H1 (cell line): ENCODE measurements at regions not wholly inside any gene's neighbourhood (a gene's known extent, or its start where the extent isn't known, plus 50 kb on each side); places are given as distances from the start of the nearest gene placed in this dataset.

Experiments used
- ATF2 ChIP-seq: IDR thresholded peaks from 2 replicates; pipeline ENCODE4 v1.6.1; 2012; ENCODE audit warnings: low read length, inconsistent platforms
- NRF1 ChIP-seq: IDR thresholded peaks from 2 replicates; pipeline ENCODE4 v1.6.1; 2011; ENCODE audit warnings: mild to moderate bottlenecking, low read depth, low read length, improper control_type of control experiment
- SP2 ChIP-seq: IDR thresholded peaks from 2 replicates; pipeline ENCODE4 v1.6.1; 2012; ENCODE audit warnings: mild to moderate bottlenecking, low read length, inconsistent platforms
- SP4 ChIP-seq: IDR thresholded peaks from 2 replicates; pipeline ENCODE4 v1.6.1; 2012; ENCODE audit warnings: low read length, inconsistent platforms
- TF ChIP-seq, protein P1 (sequence below): fragments of 300-600 bp; sonication (generic); IDR thresholded peaks from 2 replicates; pipeline ENCODE4 v1.7.1; 2012; ENCODE audit warnings: low read length, moderate library complexity, mild to moderate bottlenecking, inconsistent platforms; ENCODE audit not compliant: insufficient replicate concordance

- TF ChIP-seq NRF1: no peak
- TF ChIP-seq, protein P1, sequence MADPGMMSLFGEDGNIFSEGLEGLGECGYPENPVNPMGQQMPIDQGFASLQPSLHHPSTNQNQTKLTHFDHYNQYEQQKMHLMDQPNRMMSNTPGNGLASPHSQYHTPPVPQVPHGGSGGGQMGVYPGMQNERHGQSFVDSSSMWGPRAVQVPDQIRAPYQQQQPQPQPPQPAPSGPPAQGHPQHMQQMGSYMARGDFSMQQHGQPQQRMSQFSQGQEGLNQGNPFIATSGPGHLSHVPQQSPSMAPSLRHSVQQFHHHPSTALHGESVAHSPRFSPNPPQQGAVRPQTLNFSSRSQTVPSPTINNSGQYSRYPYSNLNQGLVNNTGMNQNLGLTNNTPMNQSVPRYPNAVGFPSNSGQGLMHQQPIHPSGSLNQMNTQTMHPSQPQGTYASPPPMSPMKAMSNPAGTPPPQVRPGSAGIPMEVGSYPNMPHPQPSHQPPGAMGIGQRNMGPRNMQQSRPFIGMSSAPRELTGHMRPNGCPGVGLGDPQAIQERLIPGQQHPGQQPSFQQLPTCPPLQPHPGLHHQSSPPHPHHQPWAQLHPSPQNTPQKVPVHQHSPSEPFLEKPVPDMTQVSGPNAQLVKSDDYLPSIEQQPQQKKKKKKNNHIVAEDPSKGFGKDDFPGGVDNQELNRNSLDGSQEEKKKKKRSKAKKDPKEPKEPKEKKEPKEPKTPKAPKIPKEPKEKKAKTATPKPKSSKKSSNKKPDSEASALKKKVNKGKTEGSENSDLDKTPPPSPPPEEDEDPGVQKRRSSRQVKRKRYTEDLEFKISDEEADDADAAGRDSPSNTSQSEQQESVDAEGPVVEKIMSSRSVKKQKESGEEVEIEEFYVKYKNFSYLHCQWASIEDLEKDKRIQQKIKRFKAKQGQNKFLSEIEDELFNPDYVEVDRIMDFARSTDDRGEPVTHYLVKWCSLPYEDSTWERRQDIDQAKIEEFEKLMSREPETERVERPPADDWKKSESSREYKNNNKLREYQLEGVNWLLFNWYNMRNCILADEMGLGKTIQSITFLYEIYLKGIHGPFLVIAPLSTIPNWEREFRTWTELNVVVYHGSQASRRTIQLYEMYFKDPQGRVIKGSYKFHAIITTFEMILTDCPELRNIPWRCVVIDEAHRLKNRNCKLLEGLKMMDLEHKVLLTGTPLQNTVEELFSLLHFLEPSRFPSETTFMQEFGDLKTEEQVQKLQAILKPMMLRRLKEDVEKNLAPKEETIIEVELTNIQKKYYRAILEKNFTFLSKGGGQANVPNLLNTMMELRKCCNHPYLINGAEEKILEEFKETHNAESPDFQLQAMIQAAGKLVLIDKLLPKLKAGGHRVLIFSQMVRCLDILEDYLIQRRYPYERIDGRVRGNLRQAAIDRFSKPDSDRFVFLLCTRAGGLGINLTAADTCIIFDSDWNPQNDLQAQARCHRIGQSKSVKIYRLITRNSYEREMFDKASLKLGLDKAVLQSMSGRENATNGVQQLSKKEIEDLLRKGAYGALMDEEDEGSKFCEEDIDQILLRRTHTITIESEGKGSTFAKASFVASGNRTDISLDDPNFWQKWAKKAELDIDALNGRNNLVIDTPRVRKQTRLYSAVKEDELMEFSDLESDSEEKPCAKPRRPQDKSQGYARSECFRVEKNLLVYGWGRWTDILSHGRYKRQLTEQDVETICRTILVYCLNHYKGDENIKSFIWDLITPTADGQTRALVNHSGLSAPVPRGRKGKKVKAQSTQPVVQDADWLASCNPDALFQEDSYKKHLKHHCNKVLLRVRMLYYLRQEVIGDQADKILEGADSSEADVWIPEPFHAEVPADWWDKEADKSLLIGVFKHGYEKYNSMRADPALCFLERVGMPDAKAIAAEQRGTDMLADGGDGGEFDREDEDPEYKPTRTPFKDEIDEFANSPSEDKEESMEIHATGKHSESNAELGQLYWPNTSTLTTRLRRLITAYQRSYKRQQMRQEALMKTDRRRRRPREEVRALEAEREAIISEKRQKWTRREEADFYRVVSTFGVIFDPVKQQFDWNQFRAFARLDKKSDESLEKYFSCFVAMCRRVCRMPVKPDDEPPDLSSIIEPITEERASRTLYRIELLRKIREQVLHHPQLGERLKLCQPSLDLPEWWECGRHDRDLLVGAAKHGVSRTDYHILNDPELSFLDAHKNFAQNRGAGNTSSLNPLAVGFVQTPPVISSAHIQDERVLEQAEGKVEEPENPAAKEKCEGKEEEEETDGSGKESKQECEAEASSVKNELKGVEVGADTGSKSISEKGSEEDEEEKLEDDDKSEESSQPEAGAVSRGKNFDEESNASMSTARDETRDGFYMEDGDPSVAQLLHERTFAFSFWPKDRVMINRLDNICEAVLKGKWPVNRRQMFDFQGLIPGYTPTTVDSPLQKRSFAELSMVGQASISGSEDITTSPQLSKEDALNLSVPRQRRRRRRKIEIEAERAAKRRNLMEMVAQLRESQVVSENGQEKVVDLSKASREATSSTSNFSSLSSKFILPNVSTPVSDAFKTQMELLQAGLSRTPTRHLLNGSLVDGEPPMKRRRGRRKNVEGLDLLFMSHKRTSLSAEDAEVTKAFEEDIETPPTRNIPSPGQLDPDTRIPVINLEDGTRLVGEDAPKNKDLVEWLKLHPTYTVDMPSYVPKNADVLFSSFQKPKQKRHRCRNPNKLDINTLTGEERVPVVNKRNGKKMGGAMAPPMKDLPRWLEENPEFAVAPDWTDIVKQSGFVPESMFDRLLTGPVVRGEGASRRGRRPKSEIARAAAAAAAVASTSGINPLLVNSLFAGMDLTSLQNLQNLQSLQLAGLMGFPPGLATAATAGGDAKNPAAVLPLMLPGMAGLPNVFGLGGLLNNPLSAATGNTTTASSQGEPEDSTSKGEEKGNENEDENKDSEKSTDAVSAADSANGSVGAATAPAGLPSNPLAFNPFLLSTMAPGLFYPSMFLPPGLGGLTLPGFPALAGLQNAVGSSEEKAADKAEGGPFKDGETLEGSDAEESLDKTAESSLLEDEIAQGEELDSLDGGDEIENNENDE: no peak
- TF ChIP-seq SP2: no peak
- no peak for TF ChIP-seq ATF2
- no peak for TF ChIP-seq SP4
Observed at GRCh38 chr18:4751523-4751922, 296.4 kb upstream of the DLGAP1 start (continued).
